SU-DHL-6 (cell line): ENCODE measurements at regions not wholly inside any gene's neighbourhood (a gene's known extent, or its start where the extent isn't known, plus 50 kb on each side); places are given as distances from the start of the nearest gene placed in this dataset.

ENCODE experiments used
- H2AFZ ChIP-seq: fragments of 200-600 bp; sonication (generic); 2 replicates; pipeline ENCODE4 v1.6.1; 2014; ENCODE audit warnings: low read depth, mild to moderate bottlenecking, moderate library complexity, mixed read lengths, antibody characterized with exemption, low read length; ENCODE audit not compliant: severe bottlenecking
- H3F3A ChIP-seq: fragments of 200-600 bp; shearing (Covaris generic); 2 replicates; pipeline ENCODE4 v1.6.0; 2016; ENCODE audit warnings: antibody characterized with exemption, mild to moderate bottlenecking; ENCODE audit not compliant: insufficient read depth
- H3K27ac ChIP-seq: fragments of 200-600 bp; sonication (generic); 2 replicates; pipeline ENCODE4 v1.5.1; 2016; ENCODE audit warnings: low read depth, mild to moderate bottlenecking, low read length, moderate library complexity, mixed read lengths
- H3K27me3 ChIP-seq: fragments of 200-600 bp; sonication (generic), shearing (Covaris generic); 2 replicates; pipeline ENCODE4 v1.6.0; 2014; ENCODE audit warnings: mild to moderate bottlenecking, low read length
- H3K36me3 ChIP-seq: fragments of 200-600 bp; sonication (generic); 2 replicates; pipeline ENCODE4 v1.6.1; 2014; ENCODE audit warnings: mild to moderate bottlenecking, low read length, mixed read lengths
- H3K4me2 ChIP-seq: fragments of 300-600, 200-600 bp; shearing (Covaris generic), sonication (generic); 2 replicates; pipeline ENCODE4 v1.6.0; 2014; ENCODE audit warnings: low read length, low read depth, mild to moderate bottlenecking; ENCODE audit not compliant: poor library complexity, severe bottlenecking
- H3K4me3 ChIP-seq: fragments of 200-600 bp; sonication (generic); 2 replicates; pipeline ENCODE4 v1.5.1; 2014; ENCODE audit warnings: antibody characterized with exemption, low read length, mild to moderate bottlenecking, mixed read lengths; ENCODE audit not compliant: insufficient read depth, poor library complexity, severe bottlenecking
- H3K79me2 ChIP-seq: fragments of 200-600 bp; sonication (generic); 2 replicates; pipeline ENCODE4 v1.6.1; 2014; ENCODE audit warnings: mild to moderate bottlenecking, low read length, moderate library complexity; ENCODE audit not compliant: insufficient read depth
- H3K9ac ChIP-seq: fragments of 200-600 bp; sonication (generic); 2 replicates; pipeline ENCODE4 v1.7.0; 2014; ENCODE audit warnings: mild to moderate bottlenecking, low read length
- H3K9me2 ChIP-seq: fragments of 200-600 bp; sonication (generic); replicated peaks from 2 replicates; pipeline ENCODE4 v1.6.1; 2014; ENCODE audit warnings: low read length; ENCODE audit not compliant: insufficient read depth
- H3K9me3 ChIP-seq: fragments of 200-600 bp; sonication (generic); 2 replicates; pipeline ENCODE4 v1.6.1; 2014; ENCODE audit warnings: low read length, mixed read lengths; ENCODE audit not compliant: insufficient read depth
- H4K20me1 ChIP-seq: fragments of 200-600 bp; sonication (generic); 2 replicates; pipeline ENCODE4 v1.6.1; 2014; ENCODE audit warnings: low read depth, mild to moderate bottlenecking, antibody characterized with exemption, low read length, moderate library complexity, mixed read lengths
- CTCF ChIP-seq: fragments of 200-600 bp; sonication (generic); IDR thresholded peaks from one replicate; pipeline ENCODE4 v1.5.1; 2017; ENCODE audit warnings: antibody characterized with exemption, mild to moderate bottlenecking, low read length, moderate library complexity; ENCODE audit not compliant: insufficient read depth, poor library complexity, severe bottlenecking
- EZH2phosphoT487 ChIP-seq: fragments of 200-600 bp; sonication (generic), shearing (Covaris generic); conservative IDR thresholded peaks from 2 replicates; pipeline ENCODE4 v1.6.1; 2018; ENCODE audit warnings: mild to moderate bottlenecking, antibody characterized with exemption, low read length, moderate library complexity, mixed read lengths

- no peak overlapping the region for H3K9ac ChIP-seq
- H2AFZ ChIP-seq = no peak overlapping the region
Observed at GRCh38 chr3:193852901-193853300, 259.9 kb downstream of the OPA1 start.

GRCh38 chr3:193853511-193854219 lies 260.7 kb downstream of the OPA1 start:
- Histone ChIP-seq H3K4me3 (no peak overlapping the region), H2AFZ (no peak overlapping the region), H3K9me3 (no peaks in the 10 kb centered on the region), H3K27ac (no peak overlapping the region), H4K20me1 (no peaks in the 10 kb centered on the region), H3K9ac (no peak overlapping the region), H3K36me3 (no peaks in the 10 kb centered on the region), H3K9me2 (no peaks in the 10 kb centered on the region), H3K4me2 (no peak overlapping the region), H3K27me3 (no peaks in the 10 kb centered on the region), H3K79me2 (no peaks in the 10 kb centered on the region), H3F3A (no peaks in the 10 kb centered on the region)
- TF ChIP-seq CTCF = no peak
- TF ChIP-seq EZH2phosphoT487 = no peak

More at GRCh38 chr3:193852901-193853300, 259.9 kb downstream of the OPA1 start:
- H3K27ac ChIP-seq = no peak overlapping the region
- no peaks in the 10 kb centered on the region for H3F3A ChIP-seq
- H3K79me2 ChIP-seq = no peaks in the 10 kb centered on the region
- no peaks in the 10 kb centered on the region for H3K9me3 ChIP-seq
- no peaks in the 10 kb centered on the region for H3K9me2 ChIP-seq
- H3K4me3 ChIP-seq = no peak overlapping the region
- TF ChIP-seq EZH2phosphoT487 (no peak), CTCF (no peak)
- H3K4me2 ChIP-seq = no peak overlapping the region
- no peaks in the 10 kb centered on the region for H4K20me1 ChIP-seq
- no peaks in the 10 kb centered on the region for H3K36me3 ChIP-seq
- H3K27me3 ChIP-seq = no peaks in the 10 kb centered on the region

GRCh38 chr3:193857996-193858395 lies 265.0 kb downstream of the OPA1 start:
- no peak overlapping the region for H3K9ac ChIP-seq
- TF ChIP-seq EZH2phosphoT487 = no peak
- TF ChIP-seq CTCF = no peak
- no peaks in the 10 kb centered on the region for H3F3A ChIP-seq
- no peak overlapping the region for H3K4me2 ChIP-seq
- no peaks in the 10 kb centered on the region for H3K36me3 ChIP-seq
- no peaks in the 10 kb centered on the region for H3K27me3 ChIP-seq
- no peaks in the 10 kb centered on the region for H3K9me2 ChIP-seq
- H2AFZ ChIP-seq = no peak overlapping the region
- no peaks in the 10 kb centered on the region for H4K20me1 ChIP-seq
- H3K27ac ChIP-seq = no peak overlapping the region
- no peaks in the 10 kb centered on the region for H3K79me2 ChIP-seq
- H3K9me3 ChIP-seq = no peaks in the 10 kb centered on the region
- no peak overlapping the region for H3K4me3 ChIP-seq
